ENCODE measurements at regions not wholly inside any gene's neighbourhood (a gene's known extent, or its start where the extent isn't known, plus 50 kb on each side); places are given as distances from the start of the nearest gene placed in this dataset.
A peak's percentile ranks its signal among the peaks of the same experiment; 100 is the strongest.

- no peak overlapping the region for H3K4me3 ChIP-seq (ENCODE audit: control insufficient read depth, low read depth, low read length)
- DNase-seq (ENCODE audit: low read depth), result no peak
- TF ChIP-seq CTCF (IDR thresholded peaks at IDR 0.05; ENCODE audit: control insufficient read depth, insufficient read depth, low read depth, low read length, missing control alignments), result no peak
These were observed 69.3 kb upstream of the PDE5A start for GRCh38 chr4:119697887-119698393.

GRCh38 chr4:119696963-119697362 is 68.4 kb upstream of the PDE5A start:
- H3K4me3 ChIP-seq (ENCODE audit: control insufficient read depth, low read depth, low read length), result no peak overlapping the region
- no peak for TF ChIP-seq CTCF (IDR thresholded peaks at IDR 0.05; ENCODE audit: control insufficient read depth, insufficient read depth, low read depth, low read length, missing control alignments)
- no peak for DNase-seq (ENCODE audit: low read depth)

DNA sequence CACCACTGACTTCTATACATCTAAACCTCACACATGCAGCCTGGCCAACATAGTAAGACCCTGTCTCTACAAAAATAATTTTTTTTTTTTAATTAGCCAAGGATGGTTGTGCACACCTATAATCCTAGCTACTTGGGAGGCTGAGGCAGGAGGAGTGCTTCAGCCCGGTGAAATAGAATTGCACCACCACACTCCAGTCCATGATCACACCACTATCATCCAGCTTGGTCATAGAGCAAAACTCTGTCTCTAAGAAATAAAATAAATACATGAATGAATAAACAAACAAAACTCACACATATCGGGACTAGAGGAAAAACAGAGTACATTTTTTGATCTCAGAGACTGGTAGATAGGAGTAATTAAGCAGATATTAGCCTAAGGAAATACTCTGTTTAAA is 66.6 kb upstream of the PDE5A start:
- no peak for TF ChIP-seq CTCF (IDR thresholded peaks at IDR 0.05; ENCODE audit: control insufficient read depth, insufficient read depth, low read depth, low read length, missing control alignments)
- no peak for DNase-seq (ENCODE audit: low read depth)
- no peak overlapping the region for H3K4me3 ChIP-seq (ENCODE audit: control insufficient read depth, low read depth, low read length)

GRCh38 chr4:119693126-119693525 is 64.5 kb upstream of the PDE5A start:
- DNase-seq (ENCODE audit: low read depth), result peak; percentile 11
- TF ChIP-seq CTCF (IDR thresholded peaks at IDR 0.05; ENCODE audit: control insufficient read depth, insufficient read depth, low read depth, low read length, missing control alignments), result no peak
- H3K4me3 ChIP-seq (ENCODE audit: control insufficient read depth, low read depth, low read length), result no peak overlapping the region

DNA sequence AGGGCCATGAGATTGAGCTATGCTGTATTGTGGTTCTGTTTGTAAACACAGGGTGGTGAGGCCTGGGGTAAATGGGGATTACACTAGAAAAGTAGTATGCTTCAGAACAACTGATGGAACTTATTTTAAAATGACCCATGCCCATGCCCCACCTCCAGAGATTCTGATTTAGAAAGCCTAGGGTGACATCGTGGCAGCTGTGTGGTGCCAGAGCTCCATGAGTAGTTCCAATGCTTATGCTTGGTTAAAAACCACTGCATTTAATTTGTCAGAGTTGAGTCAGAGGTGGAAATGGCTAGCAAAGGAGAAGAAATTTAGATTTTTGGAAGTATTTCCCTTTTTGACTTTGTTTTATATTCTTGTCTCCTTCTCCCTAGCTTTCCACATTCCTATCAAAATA is 63.4 kb upstream of the PDE5A start:
- H3K4me3 ChIP-seq (ENCODE audit: control insufficient read depth, low read depth, low read length), result no peak overlapping the region
- TF ChIP-seq CTCF (IDR thresholded peaks at IDR 0.05; ENCODE audit: control insufficient read depth, insufficient read depth, low read depth, low read length, missing control alignments), result peak; percentile 57
- DNase-seq (ENCODE audit: low read depth), result peak; percentile 14

GRCh38 chr4:119690871-119691270 is 62.3 kb upstream of the PDE5A start:
- H3K4me3 ChIP-seq (ENCODE audit: control insufficient read depth, low read depth, low read length), result no peak overlapping the region
- DNase-seq (ENCODE audit: low read depth), result no peak
- no peak for TF ChIP-seq CTCF (IDR thresholded peaks at IDR 0.05; ENCODE audit: control insufficient read depth, insufficient read depth, low read depth, low read length, missing control alignments)

- H3K4me3 ChIP-seq (ENCODE audit: control insufficient read depth, low read depth, low read length), result no peak overlapping the region
- no peak for TF ChIP-seq CTCF (IDR thresholded peaks at IDR 0.05; ENCODE audit: control insufficient read depth, insufficient read depth, low read depth, low read length, missing control alignments)
- DNase-seq (ENCODE audit: low read depth), result no peak
These were observed 59.8 kb upstream of the PDE5A start for GRCh38 chr4:119688446-119688845.
